B cell (primary cell): ENCODE measurements at regions not wholly inside any gene's neighbourhood (a gene's known extent, or its start where the extent isn't known, plus 50 kb on each side); places are given as distances from the start of the nearest gene placed in this dataset.

Source experiments
- ATAC-seq: fragments of 200-7000 bp; cut with Tn5 transposase; one replicate; pipeline ENCODE4 v1.10.0; 2021; ENCODE audit warnings: low read depth, mild to moderate bottlenecking, moderate number of reproducible peaks, moderate library complexity
- CTCF ChIA-PET: fragments of 350-600 bp; sonication (Branson Sonifier 250); formaldehyde crosslinking; loops from one replicate; lab custom pipeline; 2021; ENCODE audit warnings: antibody characterized with exemption, inconsistent platforms; lab: Charles Lee
- POLR2A ChIA-PET: fragments of 350-600 bp; sonication (Branson Sonifier 250); formaldehyde crosslinking; loops from one replicate; lab custom pipeline; 2021; ENCODE audit warnings: antibody characterized with exemption; lab: Charles Lee
- DNase-seq: peaks from one replicate; pipeline ENCODE4 v3.0.0; 2013
- H2AFZ ChIP-seq: 2 replicates; pipeline ENCODE4 v1.6.1; 2012; ENCODE audit warnings: mild to moderate bottlenecking, low read depth, low read length; ENCODE audit not compliant: insufficient read depth, poor library complexity, severe bottlenecking
- H3K27ac ChIP-seq, 2 donors: 1 replicate in 1 of 2; 2 replicates in 1 of 2; pipeline ENCODE4 v1.5.1; 2012 to 2013; ENCODE audit warnings: low read length in 2 of 2, mild to moderate bottlenecking in 2 of 2, moderate library complexity in 1 of 2
- H3K27me3 ChIP-seq, 4 experiments: fragments of 200-600 bp in 1 of 4; sonication (generic) in 1 of 4; replicated peaks in 1 of 4; 1 replicate in 2 of 4; 2 replicates in 2 of 4; pipeline versions ENCODE4 v1.6.1 to v1.7.0; 2013 to 2016; ENCODE audit warnings: low read length in 3 of 4, mild to moderate bottlenecking in 2 of 4, mixed read lengths in 1 of 4, moderate library complexity in 1 of 4; ENCODE audit not compliant: insufficient read depth in 4 of 4, control insufficient read depth in 3 of 4; ENCODE audit errors: control extremely low read depth in 1 of 4
- H3K36me3 ChIP-seq, 2 experiments: replicated peaks in 1 of 2; 1 replicate in 1 of 2; 2 replicates in 1 of 2; pipeline versions ENCODE4 v1.6.1 to v1.7.1; 2013; ENCODE audit warnings: low read length in 1 of 2; ENCODE audit not compliant: insufficient read depth in 2 of 2, control insufficient read depth in 1 of 2; ENCODE audit errors: control extremely low read depth in 1 of 2, extremely low read depth in 1 of 2
- H3K4me1 ChIP-seq, 2 donors: fragments of 200-600 bp in 1 of 2; sonication (generic) in 1 of 2; 1 replicate in 1 of 2; 2 replicates in 1 of 2; pipeline versions ENCODE4 v1.5.1 to v1.6.1; 2013 to 2017; ENCODE audit warnings: low read length in 2 of 2; ENCODE audit not compliant: control insufficient read depth in 2 of 2, insufficient read depth in 2 of 2
- H3K4me2 ChIP-seq: replicated peaks from 2 replicates; pipeline ENCODE3; 2012; ENCODE audit warnings: mild to moderate bottlenecking, low read depth, low read length; ENCODE audit not compliant: poor library complexity, severe bottlenecking
- H3K4me3 ChIP-seq, 5 experiments: fragments of 200-600 bp in 1 of 5; sonication (generic) in 1 of 5; 1 replicate in 3 of 5; 2 replicates in 2 of 5; pipeline versions ENCODE4 v1.5.1 to v1.7.0; 2011 to 2016; ENCODE audit warnings: low read length in 4 of 5, mild to moderate bottlenecking in 4 of 5, low read depth in 2 of 5, control low read depth in 1 of 5, moderate library complexity in 1 of 5; ENCODE audit not compliant: insufficient read depth in 1 of 5; ENCODE audit errors: control extremely low read depth in 1 of 5, extremely low read depth in 1 of 5
- H3K79me2 ChIP-seq: fragments of 200-600 bp; sonication (generic); one replicate; pipeline ENCODE4 v1.6.0; 2016; ENCODE audit warnings: low read length; ENCODE audit not compliant: control insufficient read depth, insufficient read depth
- H3K9ac ChIP-seq: fragments of 200-600 bp; sonication (generic); 2 replicates; pipeline ENCODE4 v1.6.1; 2017; ENCODE audit warnings: mild to moderate bottlenecking, low read length, moderate library complexity
- H3K9me3 ChIP-seq, 3 donors: one replicate each; pipeline versions ENCODE4 v1.6.1 to v1.7.1; 2013; ENCODE audit warnings: low read length in 2 of 3; ENCODE audit not compliant: control insufficient read depth in 2 of 3, insufficient read depth in 1 of 3; ENCODE audit errors: control extremely low read depth in 1 of 3
- H4K20me1 ChIP-seq: 2 replicates; pipeline ENCODE4 v1.6.0; 2012; ENCODE audit warnings: mild to moderate bottlenecking, low read length; ENCODE audit not compliant: insufficient read depth, control insufficient read depth, poor library complexity, severe bottlenecking
- H3K27ac Mint-ChIP-seq: one replicate; pipeline ENCODE4 v1.8.0; 2021; ENCODE audit warnings: mixed read lengths
- H3K27me3 Mint-ChIP-seq: one replicate; pipeline ENCODE4 v1.8.0; 2021; ENCODE audit warnings: mixed read lengths
- H3K4me1 Mint-ChIP-seq: one replicate; pipeline ENCODE4 v1.8.0; 2021; ENCODE audit warnings: mixed read lengths
- H3K4me3 Mint-ChIP-seq: one replicate; pipeline ENCODE4 v1.8.0; 2021; ENCODE audit warnings: mixed read lengths
- H3K9me3 Mint-ChIP-seq: one replicate; pipeline ENCODE4 v1.8.0; 2022; ENCODE audit warnings: mixed read lengths; ENCODE audit not compliant: insufficient read depth
- CTCF ChIP-seq: fragments of 200-600 bp; IDR thresholded peaks from one replicate; pipeline ENCODE4 v1.8.0; 2022; ENCODE audit warnings: antibody characterized with exemption, mild to moderate bottlenecking
- EZH2 ChIP-seq: IDR thresholded peaks from 2 replicates; pipeline ENCODE4 v1.6.1; 2012; ENCODE audit warnings: borderline replicate concordance, low read depth, mild to moderate bottlenecking, moderate library complexity, low read length; ENCODE audit not compliant: insufficient read depth, poor library complexity, severe bottlenecking
- WGBS: methylation state at CpG from one replicate; pipeline ENCODE4 v1.1.5; 2013; ENCODE audit warnings: missing lambda C conversion rate; ENCODE audit not compliant: insufficient coverage; 5-methylcytosine and 5-hydroxymethylcytosine counted together
- intact Hi-C: fragments of 100-400 bp; cut with micrococcal nuclease; formaldehyde crosslinking; loops from one replicate; pipeline ENCODE4 v1.10.0; 2022

GRCh38 chrX:110432906-110433215 is 74.2 kb downstream of the RTL9 start:
- Histone ChIP-seq H3K79me2 (no peaks in the 10 kb centered on the region), H3K9me3 (no peaks in the 10 kb centered on the region), H3K4me1 (no peaks in the 10 kb centered on the region), H2AFZ (no peak overlapping the region), H4K20me1 (no peaks in the 10 kb centered on the region), H3K36me3 (no peaks in the 10 kb centered on the region), H3K27me3 (no peaks in the 10 kb centered on the region), H3K27ac (no peak overlapping the region), H3K9ac (no peak overlapping the region), H3K4me2 (no peak overlapping the region), H3K4me3 (no peak overlapping the region)
- no peak for DNase-seq
- ChIA-PET CTCF (no interaction called here), POLR2A (no interaction called here)
- intact Hi-C loops: no loop called here
- Mint-ChIP-seq H3K27me3 (peaks cover 7% of the 10 kb centered on the region), H3K27ac (no peak overlapping the region), H3K4me1 (no peaks in the 10 kb centered on the region), H3K4me3 (no peak overlapping the region), H3K9me3 (no peaks in the 10 kb centered on the region)
- TF ChIP-seq EZH2: no peak
- no peak for TF ChIP-seq CTCF
- 71% methylated on average over 5 of the region's 6 CpGs for WGBS
- no peak for ATAC-seq

- H3K9ac ChIP-seq: no peak overlapping the region
- ChIA-PET POLR2A (no interaction called here), CTCF (no interaction called here)
- TF ChIP-seq CTCF: no peak
- no peak for TF ChIP-seq EZH2
- WGBS: 80% methylated on average over 1 of the region's 1 CpG
- H4K20me1 ChIP-seq: no peaks in the 10 kb centered on the region
- no peaks in the 10 kb centered on the region for H3K4me1 Mint-ChIP-seq
- H3K79me2 ChIP-seq: no peaks in the 10 kb centered on the region
- H3K4me3 ChIP-seq: no peak overlapping the region
- no peak overlapping the region for H2AFZ ChIP-seq
- no peak overlapping the region for H3K4me2 ChIP-seq
- no peaks in the 10 kb centered on the region for H3K9me3 ChIP-seq
- H3K9me3 Mint-ChIP-seq: no peaks in the 10 kb centered on the region
- H3K27me3 ChIP-seq: no peaks in the 10 kb centered on the region
- H3K27ac Mint-ChIP-seq: no peak overlapping the region
- H3K4me3 Mint-ChIP-seq: no peak overlapping the region
- no peaks in the 10 kb centered on the region for H3K4me1 ChIP-seq
- ATAC-seq (no peak), DNase-seq (no peak)
- H3K27ac ChIP-seq: no peak overlapping the region
- H3K36me3 ChIP-seq: no peaks in the 10 kb centered on the region
- intact Hi-C loops: no loop called here
- peaks cover 11% of the 10 kb centered on the region for H3K27me3 Mint-ChIP-seq
Measured at GRCh38 chrX:110435196-110435595, 76.5 kb downstream of the RTL9 start.
